NCI-H774 (cell line): ENCODE measurements at regions not wholly inside any gene's neighbourhood (a gene's known extent, or its start where the extent isn't known, plus 50 kb on each side); places are given as distances from the start of the nearest gene placed in this dataset.
A peak's percentile ranks its signal among the peaks of the same experiment; 100 is the strongest.
"Not testable (repeated sequence)": the region's sequence is repeated elsewhere in the genome, so short reads cannot be mapped to it uniquely, and the experiment has no call there.

Experiments used
- DNase-seq: peaks from one replicate; lab custom pipeline; 2025; lab: John Stamatoyannopoulos, UW

- not testable (repeated sequence) for DNase-seq
These were observed 119.1 kb upstream of the CARD11 start for GRCh38 chr7:3162798-3163197.

- no peak for DNase-seq
These were observed 120.7 kb upstream of the CARD11 start for GRCh38 chr7:3164380-3164792.

GRCh38 chr7:3165681-3166580, 122.3 kb upstream of the CARD11 start:
- DNase-seq: no peak

DNA sequence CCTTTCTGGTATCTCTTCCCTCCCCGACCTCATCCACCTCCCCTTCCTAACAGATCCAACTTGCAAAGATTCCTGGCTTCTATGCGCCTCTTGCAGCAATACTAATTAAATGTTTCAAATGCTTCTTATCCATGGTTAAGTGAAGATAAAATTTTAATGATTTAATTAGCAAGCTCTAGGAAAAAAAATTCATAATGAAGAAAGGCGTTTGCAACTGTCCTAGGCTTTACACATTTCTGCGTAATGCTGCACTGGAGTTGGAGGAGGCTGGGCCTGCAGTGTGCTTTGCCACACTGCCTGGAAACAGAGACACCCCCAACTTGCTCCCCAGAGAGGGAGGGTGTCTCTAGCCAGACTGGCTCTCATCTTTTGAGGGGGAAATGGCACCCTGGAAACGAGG, 123.9 kb upstream of the CARD11 start:
- no peak for DNase-seq

- no peak for DNase-seq
These were observed 124.7 kb upstream of the CARD11 start for GRCh38 chr7:3168370-3168769.

GRCh38 chr7:3168869-3169268, 125.2 kb upstream of the CARD11 start:
- no peak for DNase-seq

DNA sequence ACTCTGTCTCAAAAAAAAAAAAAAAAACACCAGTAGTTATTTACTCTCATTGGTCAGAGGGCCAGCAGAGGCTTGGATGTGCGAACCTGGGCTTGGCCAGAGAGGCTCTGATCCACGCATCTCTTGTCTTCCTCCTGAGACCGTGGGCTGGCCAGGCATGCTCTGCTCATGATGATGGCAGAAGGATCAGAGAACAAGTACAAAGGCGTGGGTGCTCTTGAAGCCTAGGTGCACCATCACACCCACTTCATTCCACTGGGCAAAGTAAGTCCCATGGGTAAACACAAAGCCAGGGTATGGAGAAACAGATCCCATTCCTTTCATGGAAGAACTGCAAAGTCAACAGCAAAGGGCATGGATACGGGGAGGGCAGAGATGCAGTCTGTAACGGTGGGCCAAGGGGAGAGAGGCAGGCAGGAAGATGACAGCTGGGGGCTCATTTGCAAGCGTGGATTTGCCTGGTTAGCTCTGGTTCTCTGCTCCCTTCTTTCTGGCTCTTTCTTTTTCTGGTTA, 128.2 kb upstream of the SDK1 start:
- DNase-seq: no peak

DNA sequence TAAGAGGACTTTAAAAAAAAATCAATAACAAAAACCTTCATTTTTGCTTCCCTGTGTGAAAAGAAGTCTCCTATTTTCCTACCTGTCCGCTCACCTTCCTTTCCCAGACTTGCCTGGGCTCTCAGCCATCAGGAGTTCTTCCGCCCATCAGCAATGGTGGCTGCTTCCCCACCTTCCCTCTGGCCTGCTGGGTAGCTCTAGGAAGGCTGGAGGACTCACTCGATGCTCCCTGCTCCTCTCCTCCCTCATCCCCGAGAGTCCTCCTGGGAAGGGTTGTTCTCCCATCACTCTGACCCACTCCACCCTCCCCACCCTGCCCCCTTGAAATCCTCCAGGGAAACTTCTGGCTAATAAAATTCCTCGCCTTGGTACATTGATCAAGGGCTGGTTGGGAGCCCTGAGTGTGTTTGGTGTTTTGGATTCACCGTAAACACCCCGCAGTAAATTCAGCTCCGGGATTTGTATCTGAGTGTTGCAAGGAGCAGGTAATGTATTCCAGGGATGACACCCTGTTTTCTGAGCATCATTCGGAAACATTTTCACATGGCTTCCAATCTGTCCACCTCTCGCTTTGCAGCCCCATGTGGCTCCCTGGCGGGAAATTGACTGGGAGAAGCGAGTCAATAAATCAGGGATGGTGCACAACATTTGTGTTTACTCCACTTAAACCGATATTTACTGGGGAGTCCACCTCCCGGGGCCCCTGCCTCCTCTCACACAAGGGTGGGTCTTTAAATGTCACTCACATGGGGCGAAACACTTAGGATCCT, 126.4 kb upstream of the SDK1 start:
- DNase-seq: peak; percentile 42

- DNase-seq: no peak
These were observed 125.7 kb upstream of the SDK1 start for GRCh38 chr7:3175285-3175902.

DNA sequence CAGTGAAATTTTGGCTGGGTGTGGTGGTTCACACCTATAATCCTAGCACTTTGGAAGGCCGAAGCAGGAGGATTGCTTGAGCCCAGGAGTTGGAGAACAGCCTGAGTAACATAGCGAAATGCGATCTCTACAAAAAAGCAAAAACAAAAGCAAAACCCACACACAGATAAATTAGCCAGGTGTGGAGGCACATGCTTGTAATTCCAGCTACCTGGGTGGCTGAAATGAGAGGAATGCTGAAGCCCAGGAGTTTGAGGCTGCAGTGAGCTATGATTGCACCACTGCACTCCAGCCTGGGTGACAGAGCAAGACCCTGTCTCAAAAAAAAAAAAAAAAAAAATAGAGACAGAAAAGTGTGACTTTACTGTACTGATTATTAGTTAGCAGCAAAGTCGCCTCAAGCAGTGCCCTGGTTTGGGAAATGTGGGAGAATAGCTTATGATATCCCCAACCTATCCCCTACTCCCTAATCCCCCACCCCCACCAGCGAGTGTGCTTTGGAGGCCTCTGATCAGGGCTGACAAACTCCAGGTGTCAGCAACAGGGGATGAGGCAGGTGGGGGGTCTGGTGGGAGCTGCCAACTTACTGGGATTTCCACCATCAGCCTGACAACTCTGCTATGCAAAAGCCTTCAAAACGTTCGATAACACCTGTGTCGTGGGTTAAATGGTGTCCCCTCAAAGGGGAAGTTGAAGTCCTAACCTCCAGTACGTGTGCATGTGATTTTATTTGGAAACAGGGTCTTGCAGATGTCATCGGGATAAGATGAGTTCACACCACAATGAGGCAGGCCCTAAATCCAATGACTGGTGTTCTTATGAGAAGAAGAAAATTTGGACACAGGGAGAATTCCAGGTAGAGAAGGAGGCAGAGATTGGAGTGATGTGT, 124.7 kb upstream of the SDK1 start:
- no peak for DNase-seq

- DNase-seq: no peak
These were observed 123.8 kb upstream of the SDK1 start for GRCh38 chr7:3177271-3177670.

DNA sequence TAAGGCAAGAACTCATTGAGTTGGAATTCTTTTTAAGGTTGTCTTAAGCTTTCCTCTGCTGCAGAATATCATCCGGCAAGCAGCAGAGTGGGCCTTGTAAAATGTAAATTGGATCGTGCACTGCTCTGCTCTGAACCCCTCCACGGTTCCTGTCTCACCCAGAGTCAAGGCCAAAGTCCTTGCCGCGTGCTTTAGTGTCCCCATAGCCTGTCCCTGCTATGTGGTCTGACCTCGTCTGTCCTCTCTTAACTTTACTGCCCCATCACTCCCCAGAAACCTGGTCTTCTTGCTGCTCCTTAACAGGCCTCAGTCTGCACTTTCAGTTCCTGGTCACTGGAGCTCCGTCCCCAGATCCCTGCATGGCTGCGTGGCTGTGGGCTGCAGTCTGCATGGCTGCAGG, 121.6 kb upstream of the SDK1 start:
- no peak for DNase-seq

DNA sequence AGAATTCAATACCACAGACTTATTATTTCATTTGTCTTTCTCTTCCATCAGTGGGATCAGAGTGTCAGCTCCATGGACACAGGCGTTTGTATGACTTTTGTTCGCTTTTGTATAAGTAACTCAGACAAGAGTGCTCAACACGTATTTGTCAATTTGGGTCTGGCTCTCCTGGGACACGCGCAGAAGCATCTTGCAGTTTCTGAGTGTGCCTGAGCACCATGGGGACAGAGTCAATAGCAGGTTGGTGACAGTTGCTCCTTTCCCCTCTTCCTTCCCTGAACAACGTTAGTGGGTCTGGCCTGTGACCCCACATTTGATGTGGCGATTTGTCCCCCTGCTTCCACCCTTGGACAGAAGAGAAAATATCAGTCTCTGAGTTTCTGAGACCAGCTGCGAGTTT, 120.4 kb upstream of the SDK1 start:
- DNase-seq: no peak

- DNase-seq: not testable (repeated sequence)
These were observed 119.0 kb upstream of the SDK1 start for GRCh38 chr7:3182055-3182454.

GRCh38 chr7:3187444-3188040, 113.5 kb upstream of the SDK1 start:
- DNase-seq: no peak

GRCh38 chr7:3188946-3189345, 112.1 kb upstream of the SDK1 start:
- no peak for DNase-seq

GRCh38 chr7:3191548-3191947, 109.5 kb upstream of the SDK1 start:
- DNase-seq: no peak

GRCh38 chr7:3192669-3193068, 108.4 kb upstream of the SDK1 start:
- DNase-seq: no peak

DNA sequence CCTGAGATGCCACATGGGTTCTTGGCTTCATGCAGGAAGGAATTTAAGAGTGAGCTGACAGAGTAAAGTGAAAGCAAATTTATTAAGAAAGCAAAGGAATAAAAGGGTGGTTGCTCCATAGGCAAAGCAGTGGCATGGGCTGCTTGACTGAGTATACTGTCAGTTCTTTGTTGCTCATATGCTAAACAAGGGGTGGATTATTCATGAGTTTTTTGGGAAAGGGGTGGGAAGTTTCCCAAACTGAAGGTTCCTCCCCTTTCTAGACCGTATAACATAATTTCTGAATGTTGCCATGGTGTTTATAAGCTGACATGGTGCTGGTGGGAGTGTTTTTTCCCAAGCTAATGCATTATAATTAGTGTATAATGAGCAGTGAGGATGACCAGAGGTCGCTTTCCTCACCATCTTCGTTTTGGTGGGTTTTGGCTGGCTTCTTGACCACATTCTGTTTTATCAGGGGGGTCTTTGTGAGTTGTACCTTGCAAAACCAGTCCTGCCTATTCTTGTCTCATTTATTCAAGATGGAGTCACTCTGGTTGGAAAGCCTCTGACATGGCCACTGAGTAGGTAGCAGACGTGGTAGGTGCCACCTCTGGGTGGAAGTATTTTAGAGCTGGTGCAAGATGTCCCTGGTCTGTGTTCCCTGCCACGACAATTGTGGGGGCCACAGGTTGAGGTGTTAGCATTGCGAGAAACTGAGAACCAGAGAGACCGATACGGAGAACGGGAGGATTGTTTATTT, 107.5 kb upstream of the SDK1 start:
- DNase-seq: no peak

DNA sequence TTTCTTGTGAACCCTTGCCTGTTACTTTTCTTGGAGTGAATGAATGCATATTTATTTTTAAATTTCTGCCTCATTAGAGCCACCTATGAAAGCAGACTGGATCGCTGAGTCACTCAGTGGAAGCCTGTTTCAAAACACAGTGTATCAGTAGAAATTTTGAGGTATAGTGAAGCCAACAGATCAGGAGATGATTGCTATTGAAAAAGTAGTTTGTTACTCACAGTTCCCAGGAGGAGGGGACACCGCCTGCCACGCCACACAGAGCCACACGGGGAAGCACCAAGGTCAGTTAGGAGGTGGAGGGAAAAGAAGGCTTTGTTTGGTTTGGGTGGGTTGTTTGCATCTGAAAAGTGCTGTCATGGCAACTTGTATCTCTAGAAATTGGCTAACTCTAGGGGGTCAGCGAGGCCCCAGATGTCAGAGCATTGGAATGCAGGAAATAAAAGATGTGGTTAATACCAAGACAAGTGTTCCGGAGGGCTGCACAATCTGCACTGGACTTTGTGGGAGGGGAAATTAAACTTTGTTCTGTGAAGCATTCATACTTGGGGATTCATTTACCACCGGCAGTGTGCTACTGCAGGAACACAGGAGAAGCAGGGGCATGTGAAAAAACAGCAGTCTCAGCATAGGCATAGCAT, 106.4 kb upstream of the SDK1 start:
- no peak for DNase-seq
